Hematopoietic multipotent progenitor cell treated with erythropoietin and hydrocortisone succinate and interleukin-3 and kit ligand, for 17 days (in vitro differentiated cells): ENCODE measurements at regions not wholly inside any gene's neighbourhood (a gene's known extent, or its start where the extent isn't known, plus 50 kb on each side); places are given as distances from the start of the nearest gene placed in this dataset.

Experiments used
- DNase-seq: peaks from one replicate; pipeline ENCODE4 v3.0.0-alpha.2; 2015; ENCODE audit warnings: low spot score

DNA sequence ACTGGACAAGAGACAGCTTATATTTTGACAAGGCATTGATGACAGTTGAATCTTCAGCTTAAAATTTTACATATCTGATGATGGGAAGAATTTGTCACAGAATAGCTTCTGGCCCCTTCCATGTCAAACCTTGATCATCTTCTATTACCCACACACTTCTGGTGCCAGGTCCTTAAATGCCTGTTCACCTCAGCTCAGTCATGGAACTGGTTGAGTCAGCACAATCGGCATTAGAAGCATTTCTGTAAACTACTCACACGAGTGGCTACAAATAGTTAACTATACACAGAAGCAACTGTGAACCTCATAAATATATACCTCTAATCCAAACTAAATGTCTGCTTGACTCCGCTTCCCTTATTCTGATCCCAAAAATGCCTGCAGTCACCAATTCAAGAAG lies 161.2 kb downstream of the FOXO1 start:
- no peak for DNase-seq
